GM23248 (cell line): ENCODE measurements at regions not wholly inside any gene's neighbourhood (a gene's known extent, or its start where the extent isn't known, plus 50 kb on each side); places are given as distances from the start of the nearest gene placed in this dataset.
"Not testable (repeated sequence)": the region's sequence is repeated elsewhere in the genome, so short reads cannot be mapped to it uniquely, and the experiment has no call there.

Experiments
- DNase-seq: peaks from one replicate; pipeline ENCODE4 v3.0.0-alpha.2; 2015
- H2AFZ ChIP-seq: fragments of 200-600 bp; sonication (generic); 2 replicates; pipeline ENCODE4 v1.6.1; 2016; ENCODE audit warnings: antibody characterized with exemption
- H3F3A ChIP-seq: fragments of 200-600 bp; sonication (generic); 2 replicates; pipeline ENCODE4 v1.6.1; 2016; ENCODE audit warnings: mild to moderate bottlenecking, antibody characterized with exemption, mixed run types; ENCODE audit not compliant: insufficient read depth
- H3K27ac ChIP-seq: fragments of 200-600 bp; sonication (generic); 2 replicates; pipeline ENCODE4 v1.5.1; 2016; ENCODE audit warnings: mild to moderate bottlenecking
- H3K27me3 ChIP-seq: fragments of 200-600 bp; sonication (generic); replicated peaks from 2 replicates; pipeline ENCODE4 v1.6.1; 2016; ENCODE audit warnings: mild to moderate bottlenecking; ENCODE audit not compliant: insufficient read depth
- H3K36me3 ChIP-seq: fragments of 200-600 bp; sonication (generic); 2 replicates; pipeline ENCODE4 v1.6.1; 2016; ENCODE audit warnings: low read depth, mild to moderate bottlenecking
- H3K4me1 ChIP-seq: fragments of 200-600 bp; sonication (generic); 2 replicates; pipeline ENCODE4 v1.6.1; 2016; ENCODE audit warnings: mild to moderate bottlenecking; ENCODE audit not compliant: insufficient read depth
- H3K4me2 ChIP-seq: fragments of 200-600 bp; sonication (generic); one replicate; pipeline ENCODE4 v1.6.1; 2016; ENCODE audit warnings: mild to moderate bottlenecking; ENCODE audit not compliant: unreplicated experiment
- H3K4me3 ChIP-seq: fragments of 200-600 bp; sonication (generic); 2 replicates; pipeline ENCODE4 v1.5.1; 2016; ENCODE audit warnings: mild to moderate bottlenecking
- H3K79me2 ChIP-seq: fragments of 200-600 bp; sonication (generic); 2 replicates; pipeline ENCODE4 v1.6.1; 2016; ENCODE audit warnings: mild to moderate bottlenecking; ENCODE audit not compliant: insufficient read depth
- H3K9ac ChIP-seq: fragments of 200-600 bp; sonication (generic); 2 replicates; pipeline ENCODE4 v1.6.1; 2016; ENCODE audit warnings: mild to moderate bottlenecking
- H3K9me2 ChIP-seq: fragments of 200-600 bp; sonication (generic); 2 replicates; pipeline ENCODE4 v1.6.1; 2016; ENCODE audit warnings: mixed run types, mild to moderate bottlenecking, moderate library complexity; ENCODE audit not compliant: insufficient read depth
- H3K9me3 ChIP-seq: fragments of 200-600 bp; sonication (generic); one replicate; pipeline ENCODE4 v1.6.1; 2017; ENCODE audit warnings: low read depth
- H4K20me1 ChIP-seq: fragments of 200-600 bp; sonication (generic); 2 replicates; pipeline ENCODE4 v1.6.0; 2016; ENCODE audit not compliant: insufficient read depth
- EZH2 ChIP-seq: fragments of 200-600 bp; sonication (generic); IDR thresholded peaks from 2 replicates; pipeline ENCODE4 v1.6.1; 2018; ENCODE audit warnings: antibody characterized with exemption, mild to moderate bottlenecking; ENCODE audit not compliant: insufficient read depth, poor library complexity, severe bottlenecking
- EZH2phosphoT487 ChIP-seq: fragments of 200-600 bp; sonication (generic); IDR thresholded peaks from 2 replicates; pipeline ENCODE4 v1.6.1; 2018; ENCODE audit warnings: antibody characterized with exemption, moderate library complexity, mild to moderate bottlenecking, low read depth; ENCODE audit not compliant: insufficient read depth
- WGBS, 2 experiments: methylation state at CpG; one replicate each; pipeline ENCODE4 v1.1.6; 2015 to 2017; ENCODE audit warnings: low lambda C conversion rate in 2 of 2, low coverage in 1 of 2; ENCODE audit errors: missing lambda C conversion rate in 2 of 2; 5-methylcytosine and 5-hydroxymethylcytosine counted together
- in situ Hi-C: fragments of 300-500 bp; cut with MboI; formaldehyde crosslinking; loops from 2 replicates; pipeline ENCODE4 v1.15.0; 2020

DNA sequence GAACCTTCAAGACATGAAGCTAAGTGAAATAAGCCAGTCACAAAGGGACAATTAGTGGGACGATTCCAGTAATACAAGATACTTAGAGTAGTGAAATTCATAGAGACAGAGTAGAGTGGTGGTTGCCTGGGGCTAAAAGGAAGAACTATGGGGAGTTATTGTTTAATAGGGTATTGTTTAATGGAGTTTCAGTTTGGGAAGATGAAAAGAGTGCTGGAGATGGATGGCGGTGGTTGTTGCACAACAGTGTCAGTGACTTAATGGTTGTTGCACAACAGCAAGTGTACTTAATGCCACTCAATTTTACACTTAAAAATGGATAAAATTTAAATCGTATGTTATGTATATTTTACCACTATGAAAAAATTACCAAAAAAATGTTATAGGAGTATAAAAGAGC lies 209.7 kb upstream of the TENT5A start:
- no peaks in the 10 kb centered on the region for H3K36me3 ChIP-seq
- no peaks in the 10 kb centered on the region for H3F3A ChIP-seq
- in situ Hi-C loops, result no loop called here
- H4K20me1 ChIP-seq, result no peaks in the 10 kb centered on the region
- H3K9me2 ChIP-seq, result no peaks in the 10 kb centered on the region; the same call in 1 of the 2 replicates
- no peak overlapping the region for H3K27ac ChIP-seq
- H3K4me2 ChIP-seq, result no peak overlapping the region
- no peaks in the 10 kb centered on the region for H3K79me2 ChIP-seq
- WGBS, 2 experiments, result 91 to 94% methylated on average over 3 of the region's 3 CpGs
- no peak overlapping the region for H2AFZ ChIP-seq
- no peaks in the 10 kb centered on the region for H3K27me3 ChIP-seq
- no peak for TF ChIP-seq EZH2
- no peak for TF ChIP-seq EZH2phosphoT487
- no peak overlapping the region for H3K9ac ChIP-seq
- H3K4me3 ChIP-seq, result no peak overlapping the region
- no peaks in the 10 kb centered on the region for H3K4me1 ChIP-seq
- DNase-seq, result peak; percentile 16
- no peaks in the 10 kb centered on the region for H3K9me3 ChIP-seq

GRCh38 chr6:81950877-81951276 lies 198.4 kb upstream of the TENT5A start:
- Histone ChIP-seq H3K4me3 (no peak overlapping the region), H3K9me2 (no peaks in the 10 kb centered on the region; the same call in 1 of the 2 replicates), H2AFZ (no peak overlapping the region), H3K4me1 (peaks cover 22% of the 10 kb centered on the region), H3K36me3 (no peaks in the 10 kb centered on the region), H4K20me1 (no peaks in the 10 kb centered on the region), H3K27me3 (no peaks in the 10 kb centered on the region), H3K9me3 (no peaks in the 10 kb centered on the region), H3K4me2 (peak overlapping the region; percentile 60), H3K9ac (no peak overlapping the region), H3K79me2 (no peaks in the 10 kb centered on the region), H3K27ac (no peak overlapping the region), H3F3A (peaks cover 6% of the 10 kb centered on the region)
- in situ Hi-C loops, result no loop called here
- DNase-seq, result peak; percentile 66
- WGBS, 2 experiments, result 0 to 3% methylated on average over 1 of the region's 1 CpG
- no peak for TF ChIP-seq EZH2phosphoT487
- TF ChIP-seq EZH2, result no peak

DNA sequence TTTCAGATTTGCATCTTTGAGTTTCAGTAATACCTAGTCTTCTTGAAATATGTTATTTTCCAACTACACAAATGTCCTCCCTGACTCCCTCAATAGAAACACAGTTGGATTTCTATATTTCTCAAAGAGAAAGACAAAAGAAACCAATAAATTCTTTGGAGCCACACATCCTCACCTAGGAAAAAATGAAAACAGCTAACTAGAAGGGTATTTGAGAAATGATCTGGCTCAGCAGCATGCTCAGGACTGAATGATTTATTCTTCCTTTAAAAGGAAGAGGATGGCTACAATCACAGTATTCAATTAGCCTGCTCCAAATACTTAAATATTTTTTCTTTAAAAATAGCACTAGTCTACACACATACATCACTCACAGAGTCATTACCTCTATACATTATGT lies 196.4 kb upstream of the TENT5A start:
- H3F3A ChIP-seq, result peaks cover 6% of the 10 kb centered on the region
- H3K9me2 ChIP-seq, result no peaks in the 10 kb centered on the region; the same call in 1 of the 2 replicates
- H3K36me3 ChIP-seq, result no peaks in the 10 kb centered on the region
- no peak overlapping the region for H3K27ac ChIP-seq
- no peak overlapping the region for H3K4me3 ChIP-seq
- H3K9me3 ChIP-seq, result no peaks in the 10 kb centered on the region
- in situ Hi-C loops, result no loop called here
- H4K20me1 ChIP-seq, result no peaks in the 10 kb centered on the region
- H3K4me1 ChIP-seq, result peaks cover 22% of the 10 kb centered on the region
- no peak overlapping the region for H2AFZ ChIP-seq
- H3K27me3 ChIP-seq, result no peaks in the 10 kb centered on the region
- H3K9ac ChIP-seq, result no peak overlapping the region
- no peaks in the 10 kb centered on the region for H3K79me2 ChIP-seq
- TF ChIP-seq EZH2phosphoT487 (no peak), EZH2 (no peak)
- no peak for DNase-seq
- H3K4me2 ChIP-seq, result no peak overlapping the region

GRCh38 chr6:81948196-81948595 lies 195.7 kb upstream of the TENT5A start:
- H3K36me3 ChIP-seq, DNase-seq, H3K27ac ChIP-seq, H3K79me2 ChIP-seq, in situ Hi-C loops, H3K27me3 ChIP-seq, H3K4me3 ChIP-seq, H3K9me3 ChIP-seq, H3K9ac ChIP-seq, H3F3A ChIP-seq, H4K20me1 ChIP-seq, H3K9me2 ChIP-seq, H3K4me2 ChIP-seq, H2AFZ ChIP-seq: not testable (repeated sequence)
- peaks cover 22% of the 10 kb centered on the region for H3K4me1 ChIP-seq
- 91 to 97% methylated on average over 3 to 4 of the region's 4 CpGs for WGBS, 2 experiments

DNA sequence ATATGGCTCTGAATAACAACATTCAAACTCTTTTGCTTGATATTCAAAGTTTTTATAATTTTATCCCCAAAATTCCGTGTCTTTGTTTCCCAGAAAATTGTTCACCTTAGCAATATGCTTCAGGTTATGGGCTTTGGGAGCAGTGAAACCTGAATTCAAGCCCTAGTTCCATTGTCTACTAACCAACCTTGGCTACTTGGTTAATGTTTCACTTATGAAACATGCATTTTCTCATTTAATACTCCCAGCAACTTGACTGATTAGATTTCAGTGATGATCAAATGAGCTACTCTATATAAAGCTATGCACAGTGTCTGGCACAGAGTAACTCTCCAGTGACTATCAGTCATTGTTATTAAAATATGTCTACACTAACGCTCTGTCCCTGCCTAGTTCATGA lies 192.2 kb upstream of the TENT5A start:
- Histone ChIP-seq H3K9me3 (no peaks in the 10 kb centered on the region), H3K27ac (no peak overlapping the region), H3K9ac (no peak overlapping the region), H3K27me3 (no peaks in the 10 kb centered on the region), H3F3A (peaks cover 14% of the 10 kb centered on the region), H3K36me3 (no peaks in the 10 kb centered on the region), H2AFZ (no peak overlapping the region), H3K4me2 (no peak overlapping the region), H3K4me3 (no peak overlapping the region), H3K9me2 (no peaks in the 10 kb centered on the region; the same call in 1 of the 2 replicates), H4K20me1 (no peaks in the 10 kb centered on the region), H3K4me1 (peaks cover 18% of the 10 kb centered on the region), H3K79me2 (no peaks in the 10 kb centered on the region)
- TF ChIP-seq EZH2, result no peak
- no peak for TF ChIP-seq EZH2phosphoT487
- in situ Hi-C loops, result no loop called here
- DNase-seq, result no peak
- WGBS, 2 experiments, result 95 to 98% methylated on average over 2 of the region's 2 CpGs

DNA sequence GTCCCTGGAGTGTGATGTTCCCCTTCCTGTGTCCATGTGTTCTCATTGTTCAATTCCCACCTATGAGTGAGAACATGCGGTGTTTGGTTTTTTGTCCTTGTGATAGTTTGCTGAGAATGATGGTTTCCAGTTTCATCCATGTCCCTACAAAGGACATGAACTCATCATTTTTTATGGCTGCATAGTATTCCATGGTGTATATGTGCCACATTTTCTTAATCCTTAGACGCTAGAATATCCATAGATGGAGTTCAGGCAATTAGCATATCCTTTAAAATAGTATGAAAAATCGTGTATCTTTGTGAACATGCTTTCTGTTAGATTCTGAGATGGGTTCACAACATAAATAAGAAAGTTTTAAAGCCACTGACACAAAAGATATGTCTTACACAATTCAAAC lies 190.4 kb upstream of the TENT5A start:
- H3K79me2 ChIP-seq, H3K9me3 ChIP-seq, H3K36me3 ChIP-seq, H4K20me1 ChIP-seq, H3K4me2 ChIP-seq, H3K9me2 ChIP-seq, H3K27me3 ChIP-seq, H3K9ac ChIP-seq, H2AFZ ChIP-seq, H3K27ac ChIP-seq, H3K4me3 ChIP-seq, DNase-seq, in situ Hi-C loops: not testable (repeated sequence)
- H3F3A ChIP-seq, result peaks cover 32% of the 10 kb centered on the region
- 52 to 65% methylated on average over 2 to 3 of the region's 3 CpGs for WGBS, 2 experiments
- H3K4me1 ChIP-seq, result peaks cover 29% of the 10 kb centered on the region
